Endodermal cell (in vitro differentiated cells): ENCODE measurements at regions not wholly inside any gene's neighbourhood (a gene's known extent, or its start where the extent isn't known, plus 50 kb on each side); places are given as distances from the start of the nearest gene placed in this dataset.

Source experiments
- DNase-seq: peaks from one replicate; pipeline ENCODE4 v3.0.0-alpha.2; 2017
- H3K27ac ChIP-seq: 2 replicates; pipeline ENCODE4 v1.5.1; 2013; ENCODE audit warnings: mild to moderate bottlenecking, low read depth, low read length, moderate library complexity
- H3K27me3 ChIP-seq: 2 replicates; pipeline ENCODE4 v1.6.1; 2013; ENCODE audit warnings: mild to moderate bottlenecking, low read length, moderate library complexity; ENCODE audit not compliant: insufficient read depth, control insufficient read depth, poor library complexity, severe bottlenecking
- H3K36me3 ChIP-seq: 2 replicates; pipeline ENCODE4 v1.7.0; 2013; ENCODE audit warnings: mild to moderate bottlenecking, low read length, moderate library complexity; ENCODE audit not compliant: control insufficient read depth, insufficient read depth
- H3K4me1 ChIP-seq: one replicate; pipeline ENCODE4 v1.7.0; 2013; ENCODE audit warnings: low read length; ENCODE audit not compliant: control insufficient read depth, insufficient read depth
- H3K4me3 ChIP-seq: 2 replicates; pipeline ENCODE4 v1.5.1; 2013; ENCODE audit warnings: mild to moderate bottlenecking, low read length, moderate library complexity
- H3K9ac ChIP-seq: 2 replicates; pipeline ENCODE4 v1.6.1; 2013; ENCODE audit warnings: mild to moderate bottlenecking, low read length, moderate library complexity; ENCODE audit not compliant: poor library complexity, severe bottlenecking; ENCODE audit errors: extremely low read depth
- H3K9me3 ChIP-seq: 2 replicates; pipeline ENCODE4 v1.6.1; 2013; ENCODE audit warnings: mild to moderate bottlenecking, low read length, moderate library complexity; ENCODE audit not compliant: control insufficient read depth
- H3K27ac Mint-ChIP-seq: 2 replicates; pipeline ENCODE4 v1.8.0; 2020; ENCODE audit warnings: mixed read lengths
- H3K27me3 Mint-ChIP-seq: 2 replicates; pipeline ENCODE4 v1.8.0; 2021; ENCODE audit warnings: mild to moderate bottlenecking, mixed read lengths; ENCODE audit not compliant: insufficient read depth
- H3K36me3 Mint-ChIP-seq: 2 replicates; pipeline ENCODE4 v1.8.0; 2020; ENCODE audit warnings: low read depth, mixed read lengths
- H3K4me1 Mint-ChIP-seq: 2 replicates; pipeline ENCODE4 v1.8.0; 2020; ENCODE audit warnings: mixed read lengths
- H3K4me3 Mint-ChIP-seq: 2 replicates; pipeline ENCODE4 v1.8.0; 2020; ENCODE audit warnings: mild to moderate bottlenecking, moderate library complexity, mixed read lengths
- H3K9me3 Mint-ChIP-seq: 2 replicates; pipeline ENCODE4 v1.8.0; 2020; ENCODE audit warnings: mild to moderate bottlenecking, mixed read lengths
- WGBS, 2 experiments: methylation state at CpG; one replicate each; pipeline versions ENCODE4 v1.1.5 to v1.1.7; 2013; ENCODE audit warnings: missing lambda C conversion rate in 2 of 2, mixed read lengths in 1 of 2; ENCODE audit not compliant: insufficient coverage in 1 of 2, insufficient read length in 1 of 2; 5-methylcytosine and 5-hydroxymethylcytosine counted together
- TF ChIP-seq, protein P1 (sequence below): fragments of 200-600 bp; sonication (generic); conservative IDR thresholded peaks from 2 replicates; pipeline ENCODE4 v1.5.0; 2021; ENCODE audit warnings: antibody characterized with exemption, mild to moderate bottlenecking

DNA sequence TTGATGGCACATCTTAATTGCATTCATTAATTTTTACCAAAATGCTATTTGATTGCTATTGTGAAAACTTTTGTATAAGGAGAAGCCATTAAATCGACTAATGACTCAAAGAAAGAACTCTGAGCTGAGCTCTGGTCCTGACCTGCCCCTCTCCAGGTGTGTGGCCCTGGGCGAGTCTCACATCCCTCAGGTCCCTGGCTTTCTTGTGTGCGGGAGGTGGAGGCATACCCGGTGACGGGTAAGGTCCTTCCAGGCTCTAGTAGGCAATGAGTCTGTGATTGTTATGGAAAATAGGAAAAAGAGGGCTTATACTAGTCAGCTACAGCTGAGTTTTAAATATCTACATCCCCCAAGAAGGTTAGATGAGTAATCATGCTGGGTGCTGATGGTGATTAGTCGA, 248.1 kb downstream of the GATA3 start:
- Mint-ChIP-seq H3K36me3 (no peaks in the 10 kb centered on the region), H3K27me3 (peaks cover 51% of the 10 kb centered on the region), H3K9me3 (no peaks in the 10 kb centered on the region), H3K27ac (no peak overlapping the region), H3K4me3 (no peak overlapping the region), H3K4me1 (peaks cover 16% of the 10 kb centered on the region)
- WGBS, 2 experiments = 60 to 93% methylated on average over 2 to 6 of the region's 6 CpGs
- H3K4me3 ChIP-seq = no peak overlapping the region
- H3K36me3 ChIP-seq = no peaks in the 10 kb centered on the region
- no peak overlapping the region for H3K9ac ChIP-seq
- peaks cover 8% of the 10 kb centered on the region for H3K4me1 ChIP-seq
- H3K27ac ChIP-seq = no peak overlapping the region
- DNase-seq = no peak
- H3K27me3 ChIP-seq = peaks cover 4% of the 10 kb centered on the region
- no peaks in the 10 kb centered on the region for H3K9me3 ChIP-seq
- TF ChIP-seq, protein P1, sequence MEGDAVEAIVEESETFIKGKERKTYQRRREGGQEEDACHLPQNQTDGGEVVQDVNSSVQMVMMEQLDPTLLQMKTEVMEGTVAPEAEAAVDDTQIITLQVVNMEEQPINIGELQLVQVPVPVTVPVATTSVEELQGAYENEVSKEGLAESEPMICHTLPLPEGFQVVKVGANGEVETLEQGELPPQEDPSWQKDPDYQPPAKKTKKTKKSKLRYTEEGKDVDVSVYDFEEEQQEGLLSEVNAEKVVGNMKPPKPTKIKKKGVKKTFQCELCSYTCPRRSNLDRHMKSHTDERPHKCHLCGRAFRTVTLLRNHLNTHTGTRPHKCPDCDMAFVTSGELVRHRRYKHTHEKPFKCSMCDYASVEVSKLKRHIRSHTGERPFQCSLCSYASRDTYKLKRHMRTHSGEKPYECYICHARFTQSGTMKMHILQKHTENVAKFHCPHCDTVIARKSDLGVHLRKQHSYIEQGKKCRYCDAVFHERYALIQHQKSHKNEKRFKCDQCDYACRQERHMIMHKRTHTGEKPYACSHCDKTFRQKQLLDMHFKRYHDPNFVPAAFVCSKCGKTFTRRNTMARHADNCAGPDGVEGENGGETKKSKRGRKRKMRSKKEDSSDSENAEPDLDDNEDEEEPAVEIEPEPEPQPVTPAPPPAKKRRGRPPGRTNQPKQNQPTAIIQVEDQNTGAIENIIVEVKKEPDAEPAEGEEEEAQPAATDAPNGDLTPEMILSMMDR = no peak

DNA sequence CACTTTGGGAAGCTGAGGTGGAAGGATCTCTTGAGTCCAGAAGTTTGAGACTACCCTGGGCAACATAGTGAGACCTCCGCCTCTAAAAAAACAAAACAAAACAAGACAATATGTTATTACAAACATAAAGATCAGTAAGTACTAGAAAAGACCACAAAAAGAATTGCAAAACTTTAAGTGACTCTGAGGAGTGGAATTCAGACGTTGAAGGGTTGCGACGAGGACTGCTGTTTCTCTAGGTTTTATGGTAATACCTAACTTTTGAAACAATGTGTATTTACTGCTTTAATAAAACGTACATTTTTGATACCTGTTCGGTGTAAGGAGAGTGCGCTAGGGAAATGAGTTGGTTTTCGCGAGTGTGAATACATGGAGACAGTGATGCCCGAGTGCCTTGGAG, 250.4 kb downstream of the GATA3 start:
- Mint-ChIP-seq H3K27me3 (peaks cover 42% of the 10 kb centered on the region), H3K36me3 (no peaks in the 10 kb centered on the region), H3K9me3 (no peaks in the 10 kb centered on the region), H3K27ac (no peak overlapping the region), H3K4me3 (no peak overlapping the region), H3K4me1 (peaks cover 8% of the 10 kb centered on the region)
- WGBS, 2 experiments = 88 to 96% methylated on average over 6 to 9 of the region's 10 CpGs
- Histone ChIP-seq H3K36me3 (no peaks in the 10 kb centered on the region), H3K9me3 (no peaks in the 10 kb centered on the region), H3K27me3 (no peaks in the 10 kb centered on the region), H3K9ac (no peak overlapping the region), H3K27ac (no peak overlapping the region), H3K4me1 (no peaks in the 10 kb centered on the region), H3K4me3 (no peak overlapping the region)
- no peak for DNase-seq
- TF ChIP-seq, protein P1 = no peak

DNA sequence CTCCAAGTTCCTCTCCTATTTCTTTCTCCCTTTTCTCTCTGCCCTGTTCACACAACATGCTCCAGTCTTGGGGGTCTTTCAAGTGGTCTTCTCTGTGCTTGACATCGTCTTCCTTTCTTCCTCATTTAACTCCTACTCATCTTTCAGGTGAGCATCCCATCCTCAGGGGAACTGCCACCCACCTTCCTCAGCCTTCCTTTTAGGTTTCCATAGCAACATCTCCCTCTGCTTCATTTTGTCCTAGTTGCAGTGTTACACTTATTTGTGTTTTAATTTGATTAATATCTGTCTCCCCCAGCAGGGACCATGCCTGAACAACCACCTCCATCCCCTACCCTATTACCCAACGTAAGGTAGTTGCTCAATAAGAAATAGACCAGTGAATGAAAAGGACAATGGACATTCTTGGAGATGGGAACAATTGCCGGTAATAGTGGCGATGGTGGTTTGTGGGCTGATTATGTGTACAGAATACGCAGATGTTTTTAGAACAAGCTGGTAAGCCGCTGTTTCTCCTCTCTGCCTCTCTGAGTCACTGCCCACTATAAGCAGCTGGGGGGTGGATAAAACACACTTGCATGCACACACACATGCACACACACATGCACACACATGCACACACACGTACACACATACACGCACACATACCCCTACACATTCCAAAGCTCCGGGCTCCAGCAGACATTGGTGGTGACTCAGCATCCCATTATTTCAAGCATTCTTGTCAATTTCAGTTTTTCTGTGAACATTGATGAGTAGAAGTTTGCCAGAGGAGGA, 251.6 kb downstream of the GATA3 start:
- Histone ChIP-seq H3K4me1 (peaks cover 5% of the 10 kb centered on the region), H3K27ac (no peak overlapping the region), H3K9ac (no peak overlapping the region), H3K36me3 (no peaks in the 10 kb centered on the region), H3K4me3 (no peak overlapping the region), H3K27me3 (no peaks in the 10 kb centered on the region), H3K9me3 (no peaks in the 10 kb centered on the region)
- Mint-ChIP-seq H3K4me3 (no peak overlapping the region), H3K4me1 (peaks cover 14% of the 10 kb centered on the region), H3K9me3 (no peaks in the 10 kb centered on the region), H3K27me3 (peaks cover 42% of the 10 kb centered on the region), H3K27ac (no peak overlapping the region), H3K36me3 (no peaks in the 10 kb centered on the region)
- TF ChIP-seq, protein P1 = no peak
- no peak for DNase-seq
- 97 to 100% methylated on average over 2 to 9 of the region's 9 CpGs for WGBS, 2 experiments
